ENCODE measurements at regions not wholly inside any gene's neighbourhood (a gene's known extent, or its start where the extent isn't known, plus 50 kb on each side); places are given as distances from the start of the nearest gene placed in this dataset.
A peak's percentile ranks its signal among the peaks of the same experiment; 100 is the strongest.

GRCh38 chr1:219666242-219666641, 53.3 kb upstream of the ZC3H11B start:
- DNase-seq, result peak; percentile 9

- no peak for DNase-seq
Observed at GRCh38 chr1:219665089-219665488, 52.2 kb upstream of the ZC3H11B start.

GRCh38 chr1:219664310-219665029, 51.6 kb upstream of the ZC3H11B start:
- no peak for DNase-seq
